OCI-LY7 (cell line): ENCODE measurements at regions not wholly inside any gene's neighbourhood (a gene's known extent, or its start where the extent isn't known, plus 50 kb on each side); places are given as distances from the start of the nearest gene placed in this dataset.

Experiments
- BruUV-seq: library from RNA; stranded (reverse); fragments of 400-500 nt; replicated peaks from 2 replicates; lab custom pipeline; 2021; lab: Mats Ljungman, UMichigan
- CTCF ChIA-PET: fragments of 300-600 bp; sonication (Branson Sonifier 250); formaldehyde crosslinking; loops from one replicate; lab custom pipeline; 2022; ENCODE audit warnings: antibody characterized with exemption; ENCODE audit not compliant: unreplicated experiment; lab: Charles Lee
- POLR2A ChIA-PET: fragments of 300-600 bp; sonication (Branson Sonifier 250); formaldehyde crosslinking; loops from one replicate; lab custom pipeline; 2022; ENCODE audit warnings: antibody characterized with exemption; lab: Charles Lee
- DNase-seq: peaks from one replicate; pipeline ENCODE4 v3.0.0-alpha.2; 2015; ENCODE audit warnings: low spot score
- H2AFZ ChIP-seq: fragments of 200-600 bp; sonication (generic), shearing (Covaris generic); 2 replicates; pipeline ENCODE4 v1.6.1; 2014; ENCODE audit warnings: mild to moderate bottlenecking, antibody characterized with exemption, low read length, moderate library complexity
- H3K27ac ChIP-seq: fragments of 200-600 bp; sonication (generic); 2 replicates; pipeline ENCODE4 v1.5.1; 2014; ENCODE audit warnings: mixed run types, low read depth, mild to moderate bottlenecking, moderate library complexity, low read length, inconsistent platforms; ENCODE audit not compliant: poor library complexity, severe bottlenecking
- H3K36me3 ChIP-seq: fragments of 200-600 bp; sonication (generic); 2 replicates; pipeline ENCODE4 v1.6.1; 2014; ENCODE audit warnings: mild to moderate bottlenecking, antibody characterized with exemption, low read length, moderate library complexity, mixed read lengths; ENCODE audit not compliant: insufficient read depth
- H3K4me1 ChIP-seq: fragments of 200-600 bp; sonication (generic); 2 replicates; pipeline ENCODE4 v1.5.1; 2014; ENCODE audit warnings: mild to moderate bottlenecking, low read length; ENCODE audit not compliant: insufficient read depth, poor library complexity, severe bottlenecking
- H3K4me2 ChIP-seq: fragments of 200-600 bp; sonication (generic); 2 replicates; pipeline ENCODE4 v1.6.1; 2014; ENCODE audit warnings: mild to moderate bottlenecking, low read length
- H3K4me3 ChIP-seq: fragments of 200-600 bp; sonication (generic); 2 replicates; pipeline ENCODE4 v1.5.1; 2014; ENCODE audit warnings: mild to moderate bottlenecking, low read depth, low read length; ENCODE audit not compliant: poor library complexity, severe bottlenecking
- H3K79me2 ChIP-seq: fragments of 200-600 bp; sonication (generic); 2 replicates; pipeline ENCODE4 v1.6.1; 2016; ENCODE audit warnings: low read depth, mild to moderate bottlenecking, low read length, moderate library complexity, mixed read lengths; ENCODE audit not compliant: insufficient read depth
- H3K9me2 ChIP-seq: fragments of 200-600 bp; sonication (generic); 2 replicates; pipeline ENCODE4 v1.6.1; 2016; ENCODE audit warnings: mild to moderate bottlenecking, low read length, mixed read lengths; ENCODE audit not compliant: insufficient read depth
- H3K9me3 ChIP-seq: fragments of 200-600 bp; sonication (generic); 2 replicates; pipeline ENCODE4 v1.6.1; 2014; ENCODE audit warnings: mild to moderate bottlenecking, mixed run types, low read length, mixed read lengths
- H4K20me1 ChIP-seq: fragments of 200-600 bp; sonication (generic); 2 replicates; pipeline ENCODE4 v1.6.1; 2014; ENCODE audit warnings: mild to moderate bottlenecking, antibody characterized with exemption, low read length, moderate library complexity, mixed read lengths; ENCODE audit not compliant: insufficient read depth
- EZH2phosphoT487 ChIP-seq: fragments of 200-600 bp; sonication (generic); IDR thresholded peaks from 2 replicates; pipeline ENCODE4 v1.6.1; 2018; ENCODE audit warnings: low read depth, borderline replicate concordance, mild to moderate bottlenecking, mixed run types, antibody characterized with exemption, low read length, moderate library complexity, mixed read lengths
- intact Hi-C: fragments of 100-400 bp; cut with micrococcal nuclease; formaldehyde crosslinking; loops from one replicate; pipeline ENCODE4 v1.10.0; 2022; ENCODE audit not compliant: unreplicated experiment
- TF ChIP-seq, protein P1 (sequence below): fragments of 200-600 bp; sonication (generic); conservative IDR thresholded peaks from 2 replicates; pipeline ENCODE4 v1.5.1; 2014; ENCODE audit warnings: mild to moderate bottlenecking, antibody characterized with exemption, low read length, moderate library complexity, mixed read lengths

DNA sequence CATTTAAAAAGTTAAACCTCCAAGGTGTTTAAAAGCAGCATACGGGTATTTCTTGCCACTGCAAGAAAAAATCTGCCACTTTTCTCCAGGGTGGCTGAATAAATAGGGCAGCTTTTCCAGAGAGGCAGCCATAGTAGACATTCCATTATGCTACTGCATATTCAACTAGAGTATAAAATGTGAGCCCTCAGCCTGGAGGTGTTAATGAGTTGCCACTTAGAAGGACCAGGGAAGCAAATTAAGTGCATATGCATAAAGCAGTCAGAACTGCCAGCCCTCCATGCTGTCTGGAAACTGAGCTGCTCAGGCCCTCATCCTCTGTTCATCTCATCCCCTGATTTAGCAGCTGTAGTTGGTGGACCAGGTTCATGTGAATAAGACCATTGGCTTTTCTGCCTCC lies 99.4 kb downstream of the DIRAS3 start:
- no peaks in the 10 kb centered on the region for H4K20me1 ChIP-seq
- H3K79me2 ChIP-seq, result no peaks in the 10 kb centered on the region
- H3K4me1 ChIP-seq, result no peaks in the 10 kb centered on the region
- intact Hi-C loops, result no loop called here
- no peak overlapping the region for H3K27ac ChIP-seq
- H2AFZ ChIP-seq, result no peak overlapping the region
- H3K9me3 ChIP-seq, result no peaks in the 10 kb centered on the region
- ChIA-PET CTCF (no interaction called here), POLR2A (interaction anchor here (1.1 kb wide), 1 partner anchor 9 kb away, joined by 5 read pairs; no protein-coding TSS in a partner anchor)
- no peaks in the 10 kb centered on the region for H3K9me2 ChIP-seq
- no peak overlapping the region for H3K4me2 ChIP-seq
- H3K36me3 ChIP-seq, result no peaks in the 10 kb centered on the region
- no TSS peak for BruUV-seq
- TF ChIP-seq, protein P1, sequence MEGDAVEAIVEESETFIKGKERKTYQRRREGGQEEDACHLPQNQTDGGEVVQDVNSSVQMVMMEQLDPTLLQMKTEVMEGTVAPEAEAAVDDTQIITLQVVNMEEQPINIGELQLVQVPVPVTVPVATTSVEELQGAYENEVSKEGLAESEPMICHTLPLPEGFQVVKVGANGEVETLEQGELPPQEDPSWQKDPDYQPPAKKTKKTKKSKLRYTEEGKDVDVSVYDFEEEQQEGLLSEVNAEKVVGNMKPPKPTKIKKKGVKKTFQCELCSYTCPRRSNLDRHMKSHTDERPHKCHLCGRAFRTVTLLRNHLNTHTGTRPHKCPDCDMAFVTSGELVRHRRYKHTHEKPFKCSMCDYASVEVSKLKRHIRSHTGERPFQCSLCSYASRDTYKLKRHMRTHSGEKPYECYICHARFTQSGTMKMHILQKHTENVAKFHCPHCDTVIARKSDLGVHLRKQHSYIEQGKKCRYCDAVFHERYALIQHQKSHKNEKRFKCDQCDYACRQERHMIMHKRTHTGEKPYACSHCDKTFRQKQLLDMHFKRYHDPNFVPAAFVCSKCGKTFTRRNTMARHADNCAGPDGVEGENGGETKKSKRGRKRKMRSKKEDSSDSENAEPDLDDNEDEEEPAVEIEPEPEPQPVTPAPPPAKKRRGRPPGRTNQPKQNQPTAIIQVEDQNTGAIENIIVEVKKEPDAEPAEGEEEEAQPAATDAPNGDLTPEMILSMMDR, result no peak
- no peak for TF ChIP-seq EZH2phosphoT487
- H3K4me3 ChIP-seq, result no peak overlapping the region
- DNase-seq, result no peak

DNA sequence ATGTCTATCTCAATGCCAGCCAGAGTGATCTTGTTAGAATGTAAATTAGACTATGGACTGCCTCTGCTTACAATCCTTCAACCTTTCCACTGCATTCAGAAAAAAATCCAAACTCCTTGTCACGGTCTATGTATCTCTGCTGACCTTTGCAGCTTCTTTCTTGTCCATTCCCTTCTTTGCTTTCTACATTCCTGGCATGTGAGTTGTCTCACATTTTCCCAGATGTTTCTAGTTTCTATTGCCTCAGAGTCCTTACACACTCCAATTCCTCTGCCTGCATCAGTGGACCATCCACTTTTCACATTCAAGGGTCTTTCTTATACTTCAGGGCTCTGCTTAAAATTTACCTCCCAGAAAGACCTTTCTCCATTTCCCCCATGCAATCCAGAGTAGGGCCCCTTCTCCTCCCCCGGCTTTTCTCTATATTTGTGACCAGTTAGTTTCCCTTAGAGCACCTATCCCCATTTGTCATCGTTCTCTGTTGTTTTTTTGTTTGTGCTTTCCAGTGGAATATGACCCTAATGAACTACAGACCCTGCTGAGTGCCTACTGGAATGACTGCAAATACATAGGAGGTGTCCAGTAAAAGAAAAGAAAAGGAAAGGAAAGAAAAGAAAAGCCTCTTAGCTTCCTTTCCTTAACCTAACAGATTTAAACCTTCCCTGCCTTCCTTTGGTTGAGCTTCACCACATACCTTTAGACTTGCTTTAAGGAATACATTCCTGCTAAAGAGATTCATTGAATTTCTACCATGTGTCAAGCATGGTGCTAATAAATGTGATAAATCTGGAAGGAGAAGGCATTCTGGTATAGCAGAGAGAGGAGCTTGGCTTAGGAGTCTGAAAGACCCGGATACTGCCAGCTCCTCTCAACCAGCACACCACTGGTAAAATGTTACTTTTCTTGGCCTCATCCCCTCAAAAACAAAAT lies 102.0 kb downstream of the DIRAS3 start:
- no peak overlapping the region for H3K4me2 ChIP-seq
- POLR2A ChIA-PET, result interaction anchor here (1.0 to 1.1 kb wide), 2 partner anchors 11 to 15 kb away, joined by 3 read pairs; no protein-coding TSS in a partner anchor
- H3K36me3 ChIP-seq, result no peaks in the 10 kb centered on the region
- H3K4me3 ChIP-seq, result no peak overlapping the region
- no peaks in the 10 kb centered on the region for H3K9me3 ChIP-seq
- H3K27ac ChIP-seq, result no peak overlapping the region
- CTCF ChIA-PET, result no interaction called here
- H3K9me2 ChIP-seq, result no peaks in the 10 kb centered on the region
- intact Hi-C loops, result no loop called here
- BruUV-seq, result no TSS peak
- no peak overlapping the region for H2AFZ ChIP-seq
- no peaks in the 10 kb centered on the region for H4K20me1 ChIP-seq
- no peaks in the 10 kb centered on the region for H3K4me1 ChIP-seq
- H3K79me2 ChIP-seq, result no peaks in the 10 kb centered on the region
- TF ChIP-seq EZH2phosphoT487, result no peak
- TF ChIP-seq, protein P1, result no peak
- DNase-seq, result no peak

DNA sequence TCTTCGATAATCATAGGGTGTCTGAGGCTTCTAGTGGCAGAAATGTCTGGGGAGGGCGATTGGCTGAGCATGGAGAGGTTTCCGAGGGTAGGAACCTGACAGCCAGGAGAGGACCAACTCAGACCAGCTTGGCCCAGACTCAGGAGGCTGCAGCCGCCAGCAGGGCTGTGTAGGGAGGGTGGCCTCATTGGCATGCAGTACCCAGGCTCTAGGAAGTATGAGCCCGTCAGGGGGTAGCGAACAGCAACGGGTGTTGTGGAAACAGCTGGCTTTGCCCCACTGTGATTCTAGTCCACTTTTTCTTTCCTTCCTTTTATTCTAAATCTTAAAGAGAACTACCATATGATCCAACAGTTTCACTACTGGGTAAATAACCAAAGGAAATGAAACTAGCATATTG lies 103.3 kb downstream of the DIRAS3 start:
- no peak overlapping the region for H3K4me3 ChIP-seq
- TF ChIP-seq, protein P1, result no peak
- TF ChIP-seq EZH2phosphoT487, result no peak
- H3K4me1 ChIP-seq, result no peaks in the 10 kb centered on the region
- no peaks in the 10 kb centered on the region for H3K9me3 ChIP-seq
- no peak overlapping the region for H3K4me2 ChIP-seq
- no peak overlapping the region for H3K27ac ChIP-seq
- H4K20me1 ChIP-seq, result no peaks in the 10 kb centered on the region
- no peak overlapping the region for H2AFZ ChIP-seq
- no peaks in the 10 kb centered on the region for H3K9me2 ChIP-seq
- H3K36me3 ChIP-seq, result no peaks in the 10 kb centered on the region
- no peaks in the 10 kb centered on the region for H3K79me2 ChIP-seq
- no peak for DNase-seq
- POLR2A ChIA-PET, result no interaction called here
- intact Hi-C loops, result no loop called here
- CTCF ChIA-PET, result no interaction called here
- BruUV-seq, result no TSS peak
